Astrocyte (in vitro differentiated cells and primary cell): ENCODE measurements at regions not wholly inside any gene's neighbourhood (a gene's known extent, or its start where the extent isn't known, plus 50 kb on each side); places are given as distances from the start of the nearest gene placed in this dataset.

Source experiments
- DNase-seq: peaks from one replicate; pipeline ENCODE4 v3.0.0-alpha.2; 2010; ENCODE audit warnings: low read depth
- FAIRE-seq: peaks from 2 replicates; lab custom pipeline; 2011; peaks lifted over from hg19 to GRCh38; lab: Jason Lieb, UNC
- H2AFZ ChIP-seq: 2 replicates; pipeline ENCODE4 v1.6.0; 2012; ENCODE audit warnings: low read depth, low read length, inconsistent platforms
- H3K27ac ChIP-seq: 2 replicates; pipeline ENCODE4 v1.5.1; 2011; ENCODE audit warnings: low read depth, low read length, inconsistent platforms
- H3K27me3 ChIP-seq: 2 replicates; pipeline ENCODE4 v1.6.0; 2011; ENCODE audit warnings: low read length, inconsistent platforms; ENCODE audit not compliant: insufficient read depth
- H3K36me3 ChIP-seq: 2 replicates; pipeline ENCODE4 v1.5.1; 2011; ENCODE audit warnings: low read length, inconsistent platforms; ENCODE audit not compliant: insufficient read depth
- H3K4me1 ChIP-seq: 2 replicates; pipeline ENCODE4 v1.5.1; 2011; ENCODE audit warnings: low read length, inconsistent platforms; ENCODE audit not compliant: insufficient read depth
- H3K4me2 ChIP-seq: 2 replicates; pipeline ENCODE4 v1.6.0; 2012; ENCODE audit warnings: low read length, inconsistent platforms
- H3K4me3 ChIP-seq: 2 replicates; pipeline ENCODE4 v1.5.1; 2011; ENCODE audit warnings: low read depth, mild to moderate bottlenecking, low read length, inconsistent platforms; ENCODE audit not compliant: insufficient read depth
- H3K79me2 ChIP-seq: 2 replicates; pipeline ENCODE4 v1.6.0; 2012; ENCODE audit warnings: mild to moderate bottlenecking, low read length, inconsistent platforms; ENCODE audit not compliant: insufficient read depth
- H3K9ac ChIP-seq: 2 replicates; pipeline ENCODE4 v1.6.0; 2012; ENCODE audit warnings: mild to moderate bottlenecking, low read length, inconsistent platforms
- H3K9me3 ChIP-seq: 2 replicates; pipeline ENCODE4 v1.5.1; 2012; ENCODE audit warnings: low read depth, mild to moderate bottlenecking, low read length, inconsistent platforms; ENCODE audit not compliant: insufficient read depth
- H4K20me1 ChIP-seq: 2 replicates; pipeline ENCODE4 v1.6.0; 2012; ENCODE audit warnings: low read length, inconsistent platforms; ENCODE audit not compliant: insufficient read depth
- H3K27ac Mint-ChIP-seq: one replicate; pipeline ENCODE4 v1.8.0; 2021; ENCODE audit warnings: mild to moderate bottlenecking, mixed read lengths; ENCODE audit not compliant: unreplicated experiment
- H3K27me3 Mint-ChIP-seq: one replicate; pipeline ENCODE4 v1.8.0; 2021; ENCODE audit warnings: low read depth, mixed read lengths; ENCODE audit not compliant: unreplicated experiment
- H3K36me3 Mint-ChIP-seq: one replicate; pipeline ENCODE4 v1.8.0; 2021; ENCODE audit warnings: low read depth, mixed read lengths; ENCODE audit not compliant: unreplicated experiment
- H3K4me1 Mint-ChIP-seq: one replicate; pipeline ENCODE4 v1.8.0; 2021; ENCODE audit warnings: low read depth, mixed read lengths; ENCODE audit not compliant: unreplicated experiment
- H3K4me3 Mint-ChIP-seq: one replicate; pipeline ENCODE4 v1.8.0; 2021; ENCODE audit warnings: mild to moderate bottlenecking, moderate library complexity, mixed read lengths; ENCODE audit not compliant: unreplicated experiment
- H3K9me3 Mint-ChIP-seq: one replicate; pipeline ENCODE4 v1.8.0; 2021; ENCODE audit warnings: mild to moderate bottlenecking, mixed read lengths; ENCODE audit not compliant: unreplicated experiment
- CTCF ChIP-seq: IDR thresholded peaks from 2 replicates; pipeline ENCODE4 v1.5.1; 2011; ENCODE audit warnings: low read depth, mild to moderate bottlenecking, inconsistent platforms, low read length, moderate library complexity; ENCODE audit not compliant: insufficient read depth
- EZH2 ChIP-seq: IDR thresholded peaks from 2 replicates; pipeline ENCODE4 v1.6.1; 2012; ENCODE audit warnings: mild to moderate bottlenecking, low read length, inconsistent platforms; ENCODE audit not compliant: insufficient read depth

GRCh38 chr6:167668019-167668753 is 158.5 kb upstream of the AFDN start:
- Histone ChIP-seq H3K4me1 (no peaks in the 10 kb centered on the region), H3K79me2 (no peaks in the 10 kb centered on the region), H3K4me2 (no peak overlapping the region), H4K20me1 (no peaks in the 10 kb centered on the region), H3K36me3 (no peaks in the 10 kb centered on the region), H3K9me3 (peaks cover 5% of the 10 kb centered on the region), H3K9ac (no peak overlapping the region), H3K4me3 (no peak overlapping the region), H3K27ac (no peak overlapping the region), H2AFZ (no peak overlapping the region), H3K27me3 (peaks cover 3% of the 10 kb centered on the region)
- TF ChIP-seq EZH2 (no peak), CTCF (no peak)
- Mint-ChIP-seq H3K36me3 (no peaks in the 10 kb centered on the region), H3K4me3 (no peak overlapping the region), H3K27me3 (peaks cover 28% of the 10 kb centered on the region), H3K4me1 (peaks cover 6% of the 10 kb centered on the region), H3K9me3 (peaks cover 5% of the 10 kb centered on the region), H3K27ac (no peak overlapping the region)
- FAIRE-seq = no peak
- DNase-seq = no peak

GRCh38 chr6:167668754-167669552 is 157.8 kb upstream of the AFDN start:
- no peak overlapping the region for H3K4me3 Mint-ChIP-seq
- peaks cover 5% of the 10 kb centered on the region for H3K9me3 Mint-ChIP-seq
- DNase-seq (no peak), FAIRE-seq (no peak)
- Histone ChIP-seq H3K27ac (no peak overlapping the region), H4K20me1 (no peaks in the 10 kb centered on the region), H3K9me3 (peaks cover 5% of the 10 kb centered on the region), H2AFZ (no peak overlapping the region), H3K4me3 (no peak overlapping the region), H3K36me3 (no peaks in the 10 kb centered on the region), H3K4me1 (no peaks in the 10 kb centered on the region), H3K27me3 (peaks cover 3% of the 10 kb centered on the region), H3K9ac (no peak overlapping the region), H3K4me2 (no peak overlapping the region), H3K79me2 (no peaks in the 10 kb centered on the region)
- H3K27me3 Mint-ChIP-seq = peaks cover 28% of the 10 kb centered on the region
- H3K27ac Mint-ChIP-seq = no peak overlapping the region
- H3K4me1 Mint-ChIP-seq = peaks cover 8% of the 10 kb centered on the region
- H3K36me3 Mint-ChIP-seq = no peaks in the 10 kb centered on the region
- TF ChIP-seq EZH2 = no peak
- no peak for TF ChIP-seq CTCF

- Mint-ChIP-seq H3K27ac (no peak overlapping the region), H3K4me3 (no peak overlapping the region), H3K9me3 (peaks cover 7% of the 10 kb centered on the region), H3K36me3 (no peaks in the 10 kb centered on the region), H3K4me1 (peaks cover 12% of the 10 kb centered on the region), H3K27me3 (peaks cover 28% of the 10 kb centered on the region)
- H3K4me1 ChIP-seq = no peaks in the 10 kb centered on the region
- H3K9me3 ChIP-seq = peaks cover 5% of the 10 kb centered on the region
- H3K27ac ChIP-seq = no peak overlapping the region
- H2AFZ ChIP-seq = no peak overlapping the region
- no peaks in the 10 kb centered on the region for H4K20me1 ChIP-seq
- no peak overlapping the region for H3K4me3 ChIP-seq
- no peaks in the 10 kb centered on the region for H3K36me3 ChIP-seq
- TF ChIP-seq EZH2 (no peak), CTCF (no peak)
- no peak overlapping the region for H3K4me2 ChIP-seq
- no peak overlapping the region for H3K9ac ChIP-seq
- H3K27me3 ChIP-seq = peaks cover 3% of the 10 kb centered on the region
- H3K79me2 ChIP-seq = no peaks in the 10 kb centered on the region
- FAIRE-seq (no peak), DNase-seq (no peak)
These were observed 157.2 kb upstream of the AFDN start for GRCh38 chr6:167669553-167669849.
